ENCODE measurements at regions not wholly inside any gene's neighbourhood (a gene's known extent, or its start where the extent isn't known, plus 50 kb on each side); places are given as distances from the start of the nearest gene placed in this dataset.

DNA sequence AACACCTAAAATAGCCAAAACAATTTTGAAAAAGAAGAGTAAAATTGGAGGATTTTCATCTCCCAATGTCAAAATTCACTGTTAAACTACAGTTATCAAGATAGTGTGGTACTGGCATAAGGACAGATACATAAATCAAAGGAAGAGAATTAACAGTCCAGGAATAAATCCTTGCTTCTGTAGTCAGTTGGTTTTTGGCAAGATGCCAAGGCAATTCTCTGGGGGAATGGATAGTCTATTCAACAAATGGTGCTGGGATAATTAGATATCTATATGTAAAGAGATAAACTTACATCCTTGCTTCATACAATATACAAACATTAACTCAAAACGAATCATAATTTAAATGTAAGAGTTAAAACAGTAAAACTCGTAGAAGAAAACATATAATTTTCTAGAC, 57.9 kb upstream of the SELENOK start:
- TF ChIP-seq CTCF (IDR thresholded peaks at IDR 0.05) (no peak), POLR2AphosphoS5 (IDR thresholded peaks at IDR 0.05) (no peak), POLR2A (IDR thresholded peaks at IDR 0.05; ENCODE audit: low read depth) (no peak)
